A549 (cell line): ENCODE measurements at regions not wholly inside any gene's neighbourhood (a gene's known extent, or its start where the extent isn't known, plus 50 kb on each side); places are given as distances from the start of the nearest gene placed in this dataset.

ENCODE experiments used
- ATAC-seq, 2 experiments: fragments of 200-7000 bp in 1 of 2; fragments of >200 bp in 1 of 2; cut with Nextera tagmentation in 1 of 2; cut with Tn5 transposase in 1 of 2; 3 replicates each; pipeline versions ENCODE4 v1.8.0 to v1.9.1; 2018 to 2020; ENCODE audit warnings: mild to moderate bottlenecking in 1 of 2, moderate library complexity in 1 of 2
- CTCF ChIA-PET: fragments of 300-600 bp; sonication (Branson Sonifier 250); formaldehyde crosslinking; extraction: SDS; loops from one replicate; lab custom pipeline; 2021; ENCODE audit warnings: antibody characterized with exemption, inconsistent platforms; lab: Yijun Ruan, JAX
- POLR2A ChIA-PET: fragments of 350-600 bp; formaldehyde crosslinking; extraction: SDS; loops from one replicate; lab custom pipeline; 2021; ENCODE audit warnings: antibody characterized with exemption, inconsistent platforms; lab: Yijun Ruan, JAX
- DNase-seq, 2 experiments: peaks; one replicate each; pipeline versions ENCODE4 v3.0.0 to v3.0.0-alpha.2; 2011 to 2016; ENCODE audit warnings: low read depth in 1 of 2, low spot score in 1 of 2
- FAIRE-seq: peaks from 2 replicates; lab custom pipeline; 2011; peaks lifted over from hg19 to GRCh38; lab: Jason Lieb, UNC
- H3K27ac ChIP-seq, 2 experiments: fragments of >200 bp; sonication (Bioruptor Twin); formaldehyde crosslinking; 3 replicates each; pipeline ENCODE4 v1.5.1; 2016 to 2017
- H3K4me1 ChIP-seq: fragments of >200 bp; sonication (Bioruptor Twin); formaldehyde crosslinking; 3 replicates; pipeline ENCODE4 v1.6.1; 2016
- H3K4me2 ChIP-seq: fragments of >200 bp; sonication (Bioruptor Twin); formaldehyde crosslinking; 3 replicates; pipeline ENCODE4 v1.6.1; 2016
- H3K4me3 ChIP-seq: fragments of >200 bp; sonication (Bioruptor Twin); formaldehyde crosslinking; 3 replicates; pipeline ENCODE4 v1.5.1; 2016
- H3K9me3 ChIP-seq: fragments of >200 bp; sonication (Bioruptor Twin); formaldehyde crosslinking; 3 replicates; pipeline ENCODE4 v1.6.1; 2016
- ATOH8 ChIP-seq: fragments of 250-450 bp; sonication (Bioruptor Pico); IDR thresholded peaks from 2 replicates; pipeline ENCODE4 v1.5.0; 2020; ENCODE audit warnings: low read depth, mild to moderate bottlenecking, moderate library complexity
- BCL3 ChIP-seq: fragments of >200 bp; sonication (Bioruptor Twin); formaldehyde crosslinking; IDR thresholded peaks from 3 replicates; pipeline ENCODE4 v1.6.1; 2016
- CHD2 ChIP-seq: fragments of 150-350 bp; IDR thresholded peaks from 2 replicates; pipeline ENCODE4 v1.6.1; 2014; ENCODE audit warnings: low read length; ENCODE audit not compliant: partially characterized antibody
- CHD4 ChIP-seq: fragments of 200-600 bp; sonication (generic); IDR thresholded peaks from 2 replicates; pipeline ENCODE4 v1.6.1; 2016; ENCODE audit warnings: antibody characterized with exemption, mild to moderate bottlenecking, borderline replicate concordance
- ESRRA ChIP-seq: fragments of 150-350 bp; IDR thresholded peaks from 2 replicates; pipeline ENCODE4 v1.6.1; 2014; ENCODE audit warnings: mild to moderate bottlenecking, low read length, borderline replicate concordance
- FOXS1 ChIP-seq: fragments of 250-450 bp; sonication (Bioruptor Pico); IDR thresholded peaks from 2 replicates; pipeline ENCODE4 v1.5.0; 2020; ENCODE audit warnings: mild to moderate bottlenecking, moderate library complexity
- GATA3 ChIP-seq: IDR thresholded peaks from 2 replicates; pipeline ENCODE4 v1.6.1; 2012; ENCODE audit warnings: borderline replicate concordance
- HDAC2 ChIP-seq: fragments of 200-600 bp; sonication (generic); IDR thresholded peaks from 2 replicates; pipeline ENCODE4 v1.6.1; 2016
- HEYL ChIP-seq: fragments of 250-450 bp; sonication (Bioruptor Pico); IDR thresholded peaks from 2 replicates; pipeline ENCODE4 v1.8.0; 2021; ENCODE audit warnings: mild to moderate bottlenecking, moderate library complexity
- HOXA7 ChIP-seq: fragments of 250-450 bp; sonication (Bioruptor Pico); IDR thresholded peaks from 2 replicates; pipeline ENCODE4 v1.5.0; 2020; ENCODE audit warnings: mild to moderate bottlenecking, moderate library complexity
- KDM1A ChIP-seq: fragments of 200-600 bp; sonication (generic); IDR thresholded peaks from 2 replicates; pipeline ENCODE4 v1.6.1; 2016; ENCODE audit warnings: low read depth, mild to moderate bottlenecking
- MAFK ChIP-seq: fragments of 450-650 bp; IDR thresholded peaks from 2 replicates; pipeline ENCODE4 v1.6.1; 2014; ENCODE audit not compliant: partially characterized antibody
- NFE2L2 ChIP-seq: fragments of 150-350 bp; conservative IDR thresholded peaks from 2 replicates; pipeline ENCODE4 v1.6.1; 2014; ENCODE audit warnings: low read length
- NPAS2 ChIP-seq: fragments of 250-450 bp; sonication (Bioruptor Pico); IDR thresholded peaks from 2 replicates; pipeline ENCODE4 v1.8.0; 2022; ENCODE audit warnings: mild to moderate bottlenecking, moderate library complexity, borderline replicate concordance
- NR3C1 ChIP-seq: fragments of >200 bp; sonication (Bioruptor Twin); formaldehyde crosslinking; IDR thresholded peaks from 3 replicates; pipeline ENCODE4 v1.6.1; 2017
- PBX3 ChIP-seq: IDR thresholded peaks from 2 replicates; pipeline ENCODE4 v1.6.1; 2012
- RARB ChIP-seq: fragments of 250-450 bp; sonication (Bioruptor Pico); IDR thresholded peaks from 2 replicates; pipeline ENCODE4 v1.8.0; 2021; ENCODE audit warnings: mild to moderate bottlenecking, moderate library complexity
- RNF2 ChIP-seq: fragments of 200-600 bp; sonication (generic); IDR thresholded peaks from 2 replicates; pipeline ENCODE4 v1.6.1; 2016; ENCODE audit warnings: low read depth, mild to moderate bottlenecking, antibody characterized with exemption, moderate library complexity, borderline replicate concordance
- SMC3 ChIP-seq: fragments of >200 bp; sonication (Bioruptor Twin); formaldehyde crosslinking; IDR thresholded peaks from 3 replicates; pipeline ENCODE4 v1.6.1; 2018; ENCODE audit warnings: inconsistent platforms
- SREBF2 ChIP-seq: fragments of 450-650 bp; IDR thresholded peaks from 2 replicates; pipeline ENCODE4 v1.6.1; 2014; ENCODE audit warnings: mild to moderate bottlenecking, moderate library complexity
- TFCP2L1 ChIP-seq: fragments of 250-450 bp; sonication (Bioruptor Pico); IDR thresholded peaks from 2 replicates; pipeline ENCODE4 v1.5.0; 2021; ENCODE audit warnings: mild to moderate bottlenecking
- TP53 ChIP-seq: fragments of 250-450 bp; sonication (Bioruptor Pico); IDR thresholded peaks from 2 replicates; pipeline ENCODE4 v1.5.0; 2021; ENCODE audit warnings: mild to moderate bottlenecking, moderate library complexity
- ZC3H11A ChIP-seq: fragments of 450-650 bp; IDR thresholded peaks from 2 replicates; pipeline ENCODE4 v1.6.1; 2014; ENCODE audit warnings: antibody characterized with exemption, mild to moderate bottlenecking
- ZNF302 ChIP-seq: fragments of 250-450 bp; sonication (Bioruptor Pico); IDR thresholded peaks from 2 replicates; pipeline ENCODE4 v1.9.0; 2021; ENCODE audit warnings: inconsistent platforms, mild to moderate bottlenecking, moderate library complexity
- WGBS: methylation state at CpG from one replicate; pipeline ENCODE4 v1.1.6; 2017; ENCODE audit errors: missing lambda C conversion rate; 5-methylcytosine and 5-hydroxymethylcytosine counted together
- TF ChIP-seq, protein P1 (sequence below): fragments of >200 bp; sonication (Bioruptor Twin); formaldehyde crosslinking; IDR thresholded peaks from 3 replicates; pipeline ENCODE4 v1.5.1; 2016

GRCh38 chr1:88320291-88320690 lies 363.8 kb upstream of the PKN2 start:
- no peaks in the 10 kb centered on the region for H3K9me3 ChIP-seq
- ChIA-PET POLR2A (no interaction called here), CTCF (no interaction called here)
- no peak for DNase-seq
- 53% methylated on average over 3 of the region's 3 CpGs for WGBS
- no peak overlapping the region for H3K27ac ChIP-seq
- no peak overlapping the region for H3K4me3 ChIP-seq
- TF ChIP-seq NPAS2 (CRISPR knock-in tag), result no peak
- no peak for TF ChIP-seq CHD2
- TF ChIP-seq ESRRA, result no peak
- no peak for TF ChIP-seq CHD4
- no peak for TF ChIP-seq SREBF2
- no peak for TF ChIP-seq NFE2L2
- no peak for TF ChIP-seq ZC3H11A
- no peak for TF ChIP-seq PBX3
- no peak for TF ChIP-seq KDM1A
- no peak for TF ChIP-seq GATA3
- no peak for TF ChIP-seq SMC3
- no peak for TF ChIP-seq HDAC2
- TF ChIP-seq TP53 (CRISPR knock-in tag), result no peak
- no peak for TF ChIP-seq RARB (CRISPR knock-in tag)
- TF ChIP-seq TFCP2L1 (CRISPR knock-in tag), result no peak
- TF ChIP-seq HOXA7 (CRISPR knock-in tag), result no peak
- no peak for ATAC-seq
- no peak for FAIRE-seq
- H3K4me1 ChIP-seq, result no peaks in the 10 kb centered on the region
- H3K4me2 ChIP-seq, result no peak overlapping the region

DNA sequence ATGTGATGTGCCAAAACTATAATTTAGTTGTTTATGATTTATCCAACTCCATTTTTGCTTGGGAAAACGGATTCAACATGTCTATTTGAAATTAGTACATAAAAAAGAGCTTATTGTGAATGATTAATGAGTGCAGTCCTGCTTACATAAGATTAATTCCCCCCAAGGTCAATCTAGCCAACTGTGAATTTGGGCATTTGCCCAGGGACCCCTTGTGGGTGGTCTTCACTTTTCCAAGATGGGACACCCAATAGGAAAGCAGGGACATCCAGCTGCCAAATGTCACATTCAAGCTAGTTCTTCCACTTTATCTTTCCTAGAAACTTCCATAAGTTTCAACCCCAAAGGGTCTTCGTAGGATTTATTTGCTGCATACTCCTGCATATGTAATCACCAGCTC lies 362.4 kb upstream of the PKN2 start:
- Histone ChIP-seq H3K4me1 (no peaks in the 10 kb centered on the region), H3K4me2 (no peak overlapping the region), H3K9me3 (no peaks in the 10 kb centered on the region), H3K4me3 (no peak overlapping the region), H3K27ac (no peak overlapping the region)
- ATAC-seq, result no peak
- FAIRE-seq, result no peak
- 4% methylated on average over 2 of the region's 2 CpGs for WGBS
- ChIA-PET POLR2A (no interaction called here), CTCF (interaction anchor here (0.6 kb wide), 1 partner anchor 1212 kb away, joined by 4 read pairs; no protein-coding TSS in a partner anchor)
- TF ChIP-seq, protein P1, sequence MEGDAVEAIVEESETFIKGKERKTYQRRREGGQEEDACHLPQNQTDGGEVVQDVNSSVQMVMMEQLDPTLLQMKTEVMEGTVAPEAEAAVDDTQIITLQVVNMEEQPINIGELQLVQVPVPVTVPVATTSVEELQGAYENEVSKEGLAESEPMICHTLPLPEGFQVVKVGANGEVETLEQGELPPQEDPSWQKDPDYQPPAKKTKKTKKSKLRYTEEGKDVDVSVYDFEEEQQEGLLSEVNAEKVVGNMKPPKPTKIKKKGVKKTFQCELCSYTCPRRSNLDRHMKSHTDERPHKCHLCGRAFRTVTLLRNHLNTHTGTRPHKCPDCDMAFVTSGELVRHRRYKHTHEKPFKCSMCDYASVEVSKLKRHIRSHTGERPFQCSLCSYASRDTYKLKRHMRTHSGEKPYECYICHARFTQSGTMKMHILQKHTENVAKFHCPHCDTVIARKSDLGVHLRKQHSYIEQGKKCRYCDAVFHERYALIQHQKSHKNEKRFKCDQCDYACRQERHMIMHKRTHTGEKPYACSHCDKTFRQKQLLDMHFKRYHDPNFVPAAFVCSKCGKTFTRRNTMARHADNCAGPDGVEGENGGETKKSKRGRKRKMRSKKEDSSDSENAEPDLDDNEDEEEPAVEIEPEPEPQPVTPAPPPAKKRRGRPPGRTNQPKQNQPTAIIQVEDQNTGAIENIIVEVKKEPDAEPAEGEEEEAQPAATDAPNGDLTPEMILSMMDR, result no peak
- TF ChIP-seq HEYL (CRISPR knock-in tag) (no peak), SREBF2 (no peak), ATOH8 (CRISPR knock-in tag) (no peak), HDAC2 (no peak), NR3C1 (no peak), BCL3 (no peak), ZNF302 (no peak), HOXA7 (CRISPR knock-in tag) (no peak), CHD4 (no peak), RNF2 (no peak), FOXS1 (CRISPR knock-in tag) (no peak), MAFK (no peak)
- no peak for DNase-seq
